ENCODE measurements at regions not wholly inside any gene's neighbourhood (a gene's known extent, or its start where the extent isn't known, plus 50 kb on each side); places are given as distances from the start of the nearest gene placed in this dataset.

DNA sequence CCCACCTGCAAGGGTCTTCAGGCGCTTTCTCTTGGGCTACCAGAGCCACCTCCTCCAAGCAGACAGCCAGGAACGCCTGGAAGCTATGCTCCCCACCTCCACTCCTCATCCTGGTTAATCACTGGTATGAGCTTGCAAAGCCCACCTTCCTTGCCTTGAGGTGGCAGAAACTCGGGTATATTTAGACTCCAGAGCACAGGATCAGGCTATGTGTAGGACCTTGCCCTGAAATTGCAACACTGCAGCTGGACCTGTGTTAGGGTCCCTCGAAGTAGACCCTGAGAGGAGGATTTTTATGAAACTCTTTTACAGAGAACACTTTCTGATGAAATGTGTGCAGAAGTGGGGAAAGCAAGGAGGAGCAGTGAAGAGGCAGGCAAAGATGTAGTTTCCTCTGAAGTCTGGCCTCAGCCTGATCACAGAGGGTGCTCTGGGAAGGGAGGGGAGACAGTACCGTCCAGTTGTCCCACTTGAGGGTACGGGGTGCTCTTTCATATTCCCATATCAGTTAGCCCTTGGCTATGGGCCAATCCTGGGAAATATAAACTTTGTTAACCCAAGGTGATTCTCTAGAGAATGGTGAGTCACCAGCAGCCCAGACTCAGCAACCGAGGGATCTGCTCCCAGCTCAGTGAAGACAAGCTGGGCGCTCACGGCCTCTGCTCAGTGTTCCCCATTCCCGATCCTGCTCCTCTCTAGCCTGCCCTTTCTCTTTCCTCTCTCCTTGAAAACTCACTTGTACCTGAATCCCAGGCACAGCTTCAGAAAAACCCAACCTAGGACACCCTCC, 157.9 kb downstream of the UQCRFS1 start:
- H3K4me3 ChIP-seq = no peak overlapping the region

DNA sequence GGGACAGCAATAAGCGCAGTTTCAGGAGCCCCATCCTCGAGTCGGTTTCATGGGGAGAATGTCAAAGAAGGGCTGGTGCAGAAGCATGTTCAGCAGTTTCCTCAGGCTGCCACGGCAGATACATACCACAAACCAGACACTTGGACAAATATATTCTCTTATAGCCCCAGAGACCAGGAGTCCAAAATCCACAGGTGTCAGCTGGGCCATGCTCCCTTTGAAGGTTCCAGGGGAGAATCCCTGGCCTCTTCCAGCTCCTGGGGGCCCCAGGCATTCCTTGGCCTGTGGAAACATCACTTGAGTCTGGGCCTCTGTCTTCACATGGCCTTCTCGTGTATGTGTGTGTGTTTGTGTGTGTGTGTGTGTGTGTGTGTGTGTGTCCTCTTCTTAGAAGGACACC, 164.1 kb downstream of the UQCRFS1 start:
- H3K9ac ChIP-seq (ENCODE audit: low read depth in 2 of 2, low read length in 2 of 2) = no peak overlapping the region
- DNase-seq = no peak
- H3K4me3 ChIP-seq = no peak overlapping the region
- no peak overlapping the region for H3K27ac ChIP-seq
- TF ChIP-seq, protein P1, sequence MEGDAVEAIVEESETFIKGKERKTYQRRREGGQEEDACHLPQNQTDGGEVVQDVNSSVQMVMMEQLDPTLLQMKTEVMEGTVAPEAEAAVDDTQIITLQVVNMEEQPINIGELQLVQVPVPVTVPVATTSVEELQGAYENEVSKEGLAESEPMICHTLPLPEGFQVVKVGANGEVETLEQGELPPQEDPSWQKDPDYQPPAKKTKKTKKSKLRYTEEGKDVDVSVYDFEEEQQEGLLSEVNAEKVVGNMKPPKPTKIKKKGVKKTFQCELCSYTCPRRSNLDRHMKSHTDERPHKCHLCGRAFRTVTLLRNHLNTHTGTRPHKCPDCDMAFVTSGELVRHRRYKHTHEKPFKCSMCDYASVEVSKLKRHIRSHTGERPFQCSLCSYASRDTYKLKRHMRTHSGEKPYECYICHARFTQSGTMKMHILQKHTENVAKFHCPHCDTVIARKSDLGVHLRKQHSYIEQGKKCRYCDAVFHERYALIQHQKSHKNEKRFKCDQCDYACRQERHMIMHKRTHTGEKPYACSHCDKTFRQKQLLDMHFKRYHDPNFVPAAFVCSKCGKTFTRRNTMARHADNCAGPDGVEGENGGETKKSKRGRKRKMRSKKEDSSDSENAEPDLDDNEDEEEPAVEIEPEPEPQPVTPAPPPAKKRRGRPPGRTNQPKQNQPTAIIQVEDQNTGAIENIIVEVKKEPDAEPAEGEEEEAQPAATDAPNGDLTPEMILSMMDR (IDR thresholded peaks at IDR 0.05) = no peak
- no peaks in the 10 kb centered on the region for H3K4me1 ChIP-seq
- no peaks in the 10 kb centered on the region for H3K9me3 ChIP-seq
- intact Hi-C loops (cut with DNase I) = no loop called here
- no peaks in the 10 kb centered on the region for H3K36me3 ChIP-seq
- no peaks in the 10 kb centered on the region for H3K27me3 ChIP-seq

More for the DNA sequence above, 157.9 kb downstream of the UQCRFS1 start:
- TF ChIP-seq, protein P1 (IDR thresholded peaks at IDR 0.05) = no peak
- Histone ChIP-seq H3K27ac (no peak overlapping the region), H3K9me3 (no peaks in the 10 kb centered on the region), H3K4me1 (no peaks in the 10 kb centered on the region), H3K27me3 (no peaks in the 10 kb centered on the region), H3K36me3 (no peaks in the 10 kb centered on the region), H3K9ac (ENCODE audit: low read depth in 2 of 2, low read length in 2 of 2) (no peak overlapping the region)
- no peak for DNase-seq
- intact Hi-C loops (cut with DNase I) = no loop called here

DNA sequence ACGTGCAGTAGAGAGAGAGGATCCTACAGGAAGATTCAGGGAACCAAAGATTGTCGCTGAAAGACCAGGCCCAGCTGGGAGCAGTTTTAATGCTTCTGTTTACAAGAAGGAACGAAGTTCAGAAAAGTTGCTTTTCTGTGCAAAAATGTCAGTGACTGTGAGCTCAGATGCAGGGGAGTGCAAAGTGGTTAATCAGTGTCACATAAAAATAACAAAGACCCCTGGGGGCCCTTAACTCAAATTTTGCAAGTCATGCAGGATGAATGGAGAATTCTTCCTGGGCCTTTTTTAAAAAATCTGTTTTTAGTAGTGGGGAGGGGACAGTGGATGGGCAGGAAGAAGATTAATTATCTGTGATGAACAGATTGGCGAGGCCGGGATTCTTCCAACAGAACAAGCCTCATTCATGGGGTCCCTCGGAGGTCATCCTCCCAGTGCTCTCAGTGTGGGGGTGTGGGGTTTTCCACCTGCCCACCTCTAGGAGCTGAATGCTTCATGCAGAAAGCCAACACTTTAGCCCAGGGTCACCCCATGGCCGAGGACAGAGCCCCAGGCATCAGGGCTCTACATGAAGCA, 167.2 kb downstream of the UQCRFS1 start:
- no peak for DNase-seq
- H3K4me3 ChIP-seq = no peak overlapping the region
- no peak overlapping the region for H3K27ac ChIP-seq
- no peaks in the 10 kb centered on the region for H3K9me3 ChIP-seq
- TF ChIP-seq, protein P1 (IDR thresholded peaks at IDR 0.05) = no peak
- intact Hi-C loops (cut with DNase I) = no loop called here
- H3K27me3 ChIP-seq = no peaks in the 10 kb centered on the region
- H3K36me3 ChIP-seq = no peaks in the 10 kb centered on the region
- no peak overlapping the region for H3K9ac ChIP-seq (ENCODE audit: low read depth in 2 of 2, low read length in 2 of 2)
- H3K4me1 ChIP-seq = no peaks in the 10 kb centered on the region

DNA sequence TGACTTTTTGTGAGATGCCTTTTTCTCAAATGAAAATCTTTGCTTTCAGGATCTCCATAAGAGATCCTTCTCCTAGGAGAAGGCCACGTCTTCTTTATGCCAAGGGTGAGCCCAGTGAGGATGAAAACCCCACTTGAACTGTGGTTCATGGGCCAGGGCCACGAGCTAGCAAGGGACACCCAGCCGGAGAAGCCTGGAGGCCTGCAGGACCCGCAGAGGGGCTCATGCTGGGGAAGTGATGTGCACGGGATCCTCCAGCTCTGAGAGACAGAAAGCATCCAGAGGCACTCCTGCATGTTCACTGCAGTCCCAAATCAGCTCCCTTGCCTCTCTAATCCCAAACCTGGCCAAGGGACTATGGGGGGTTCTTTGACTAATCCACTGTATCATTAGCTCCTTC, 168.9 kb downstream of the UQCRFS1 start:
- H3K27ac ChIP-seq = no peak overlapping the region
- H3K4me1 ChIP-seq = no peaks in the 10 kb centered on the region
- DNase-seq = no peak
- no peaks in the 10 kb centered on the region for H3K36me3 ChIP-seq
- TF ChIP-seq, protein P1 (IDR thresholded peaks at IDR 0.05) = no peak
- H3K27me3 ChIP-seq = no peaks in the 10 kb centered on the region
- H3K9ac ChIP-seq (ENCODE audit: low read depth in 2 of 2, low read length in 2 of 2) = no peak overlapping the region
- no peaks in the 10 kb centered on the region for H3K9me3 ChIP-seq
- intact Hi-C loops (cut with DNase I) = no loop called here
- H3K4me3 ChIP-seq = no peak overlapping the region

DNA sequence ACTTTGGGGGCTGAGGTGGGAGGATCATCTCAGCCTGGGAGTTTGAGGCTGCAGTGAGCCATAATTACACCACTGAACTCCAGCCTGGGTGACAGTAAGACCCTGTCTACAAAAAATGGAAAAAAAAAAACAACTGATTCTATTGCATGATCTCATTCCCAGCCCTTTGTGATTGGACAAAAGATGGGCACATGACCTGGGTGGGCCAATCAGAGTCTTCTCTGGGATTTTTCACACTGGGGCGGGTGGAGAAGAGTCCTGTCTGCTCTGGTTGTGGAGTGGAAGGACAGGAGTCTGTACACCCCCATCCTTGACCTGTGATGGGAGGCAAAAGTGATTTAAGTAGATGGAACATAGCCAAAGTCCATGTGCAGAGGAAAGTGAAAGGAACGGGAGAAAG, 170.5 kb downstream of the UQCRFS1 start:
- Histone ChIP-seq H3K27me3 (no peaks in the 10 kb centered on the region), H3K9me3 (no peaks in the 10 kb centered on the region), H3K36me3 (no peaks in the 10 kb centered on the region), H3K27ac (no peak overlapping the region), H3K4me1 (no peaks in the 10 kb centered on the region), H3K4me3 (no peak overlapping the region), H3K9ac (ENCODE audit: low read depth in 2 of 2, low read length in 2 of 2) (no peak overlapping the region)
- intact Hi-C loops (cut with DNase I) = no loop called here
- TF ChIP-seq, protein P1 (IDR thresholded peaks at IDR 0.05) = no peak
- no peak for DNase-seq
